Right atrium auricular region (tissue), 2 donors: ENCODE measurements at regions not wholly inside any gene's neighbourhood (a gene's known extent, or its start where the extent isn't known, plus 50 kb on each side); places are given as distances from the start of the nearest gene placed in this dataset.

Source experiments
- DNase-seq: peaks from one replicate; pipeline ENCODE4 v3.0.0-alpha.2; 2019; ENCODE audit warnings: low spot score
- H3K27ac ChIP-seq, 2 donors: fragments of 200-600 bp; sonication (generic); 1 replicate in 1 of 2; 2 replicates in 1 of 2; pipeline ENCODE4 v1.5.1; 2016 to 2019
- H3K27me3 ChIP-seq, 2 donors: fragments of 200-600 bp; sonication (generic); one replicate each; pipeline versions ENCODE4 v1.5.1 to v1.6.0; 2017 to 2019
- H3K36me3 ChIP-seq: fragments of 200-600 bp; sonication (generic); one replicate; pipeline ENCODE4 v1.5.1; 2016
- H3K4me1 ChIP-seq, 2 donors: fragments of 200-600 bp; sonication (generic); one replicate each; pipeline versions ENCODE4 v1.5.1 to v1.6.0; 2017 to 2019
- H3K4me3 ChIP-seq, 2 donors: fragments of 200-600 bp; sonication (generic); 1 replicate in 1 of 2; 2 replicates in 1 of 2; pipeline ENCODE4 v1.5.1; 2017 to 2019; ENCODE audit warnings: mild to moderate bottlenecking in 1 of 2, moderate library complexity in 1 of 2
- H3K9me3 ChIP-seq, 2 donors: fragments of 200-600 bp; sonication (generic); one replicate each; pipeline ENCODE4 v1.5.1; 2019
- CTCF ChIP-seq, 2 donors: fragments of 200-600 bp; sonication (generic); IDR thresholded peaks; one replicate each; pipeline ENCODE4 v1.5.1; 2019; ENCODE audit warnings: antibody characterized with exemption in 2 of 2

GRCh38 chr15:95132774-95133173 lies 901.4 kb downstream of the MCTP2 start:
- Histone ChIP-seq H3K4me3 (no peak overlapping the region), H3K36me3 (no peaks in the 10 kb centered on the region), H3K27ac (no peak overlapping the region), H3K9me3 (no peaks in the 10 kb centered on the region), H3K4me1 (peaks cover 0 to 18% of the 10 kb centered on the region in 2 donors), H3K27me3 (no peaks in the 10 kb centered on the region)
- no peak for TF ChIP-seq CTCF (IDR thresholded peaks at IDR 0.05)
- no peak for DNase-seq

- H3K27me3 ChIP-seq = no peaks in the 10 kb centered on the region
- no peak for TF ChIP-seq CTCF (IDR thresholded peaks at IDR 0.05)
- H3K4me3 ChIP-seq = no peak overlapping the region
- no peaks in the 10 kb centered on the region for H3K36me3 ChIP-seq
- H3K4me1 ChIP-seq = peaks cover 0 to 11% of the 10 kb centered on the region in 2 donors
- no peaks in the 10 kb centered on the region for H3K9me3 ChIP-seq
- no peak for DNase-seq
- H3K27ac ChIP-seq = no peak overlapping the region
Measured at GRCh38 chr15:95134431-95135110, 903.2 kb downstream of the MCTP2 start.

GRCh38 chr15:95138604-95139270 lies 907.4 kb downstream of the MCTP2 start:
- DNase-seq = no peak
- TF ChIP-seq CTCF (IDR thresholded peaks at IDR 0.05) = no peak
- H3K9me3 ChIP-seq = no peaks in the 10 kb centered on the region
- no peaks in the 10 kb centered on the region for H3K4me1 ChIP-seq
- H3K27me3 ChIP-seq = no peaks in the 10 kb centered on the region
- H3K4me3 ChIP-seq = no peak overlapping the region
- no peaks in the 10 kb centered on the region for H3K36me3 ChIP-seq
- no peak overlapping the region for H3K27ac ChIP-seq

GRCh38 chr15:95141486-95141885 lies 910.1 kb downstream of the MCTP2 start:
- no peaks in the 10 kb centered on the region for H3K4me1 ChIP-seq
- no peak for TF ChIP-seq CTCF (IDR thresholded peaks at IDR 0.05)
- no peak for DNase-seq
- H3K27ac ChIP-seq = no peak overlapping the region
- no peaks in the 10 kb centered on the region for H3K9me3 ChIP-seq
- no peak overlapping the region for H3K4me3 ChIP-seq
- H3K36me3 ChIP-seq = no peaks in the 10 kb centered on the region
- no peaks in the 10 kb centered on the region for H3K27me3 ChIP-seq

GRCh38 chr15:95142531-95142930 lies 911.2 kb downstream of the MCTP2 start:
- Histone ChIP-seq H3K27ac (no peak overlapping the region), H3K27me3 (no peaks in the 10 kb centered on the region), H3K36me3 (no peaks in the 10 kb centered on the region), H3K9me3 (no peaks in the 10 kb centered on the region), H3K4me3 (no peak overlapping the region), H3K4me1 (no peaks in the 10 kb centered on the region)
- TF ChIP-seq CTCF (IDR thresholded peaks at IDR 0.05) = no peak
- no peak for DNase-seq
